ENCODE measurements at regions not wholly inside any gene's neighbourhood (a gene's known extent, or its start where the extent isn't known, plus 50 kb on each side); places are given as distances from the start of the nearest gene placed in this dataset.

DNA sequence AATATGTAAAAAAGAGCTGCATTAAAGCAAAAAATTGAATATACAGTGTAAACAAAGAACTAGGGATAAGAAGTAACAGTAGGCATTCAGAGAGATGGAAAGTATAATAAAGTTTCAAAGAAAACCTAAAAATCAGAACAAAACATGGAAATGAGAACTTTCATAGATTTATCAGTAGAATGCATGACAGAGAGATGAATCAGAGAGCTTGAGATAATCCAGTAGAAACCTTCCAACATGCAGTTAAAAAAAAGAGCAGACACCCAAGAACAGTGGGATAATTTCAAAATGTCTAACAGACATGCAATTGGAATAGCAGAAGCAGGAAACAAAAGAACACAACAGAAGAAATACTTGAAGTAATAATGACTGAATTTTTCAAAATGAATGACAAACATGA is 1384.2 kb downstream of the CDH11 start:
- TF ChIP-seq, protein P1, sequence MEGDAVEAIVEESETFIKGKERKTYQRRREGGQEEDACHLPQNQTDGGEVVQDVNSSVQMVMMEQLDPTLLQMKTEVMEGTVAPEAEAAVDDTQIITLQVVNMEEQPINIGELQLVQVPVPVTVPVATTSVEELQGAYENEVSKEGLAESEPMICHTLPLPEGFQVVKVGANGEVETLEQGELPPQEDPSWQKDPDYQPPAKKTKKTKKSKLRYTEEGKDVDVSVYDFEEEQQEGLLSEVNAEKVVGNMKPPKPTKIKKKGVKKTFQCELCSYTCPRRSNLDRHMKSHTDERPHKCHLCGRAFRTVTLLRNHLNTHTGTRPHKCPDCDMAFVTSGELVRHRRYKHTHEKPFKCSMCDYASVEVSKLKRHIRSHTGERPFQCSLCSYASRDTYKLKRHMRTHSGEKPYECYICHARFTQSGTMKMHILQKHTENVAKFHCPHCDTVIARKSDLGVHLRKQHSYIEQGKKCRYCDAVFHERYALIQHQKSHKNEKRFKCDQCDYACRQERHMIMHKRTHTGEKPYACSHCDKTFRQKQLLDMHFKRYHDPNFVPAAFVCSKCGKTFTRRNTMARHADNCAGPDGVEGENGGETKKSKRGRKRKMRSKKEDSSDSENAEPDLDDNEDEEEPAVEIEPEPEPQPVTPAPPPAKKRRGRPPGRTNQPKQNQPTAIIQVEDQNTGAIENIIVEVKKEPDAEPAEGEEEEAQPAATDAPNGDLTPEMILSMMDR (IDR thresholded peaks at IDR 0.05; ENCODE audit: low read depth, low read length, missing control alignments) = no peak
- DNase-seq (ENCODE audit: low read depth) = no peak

DNA sequence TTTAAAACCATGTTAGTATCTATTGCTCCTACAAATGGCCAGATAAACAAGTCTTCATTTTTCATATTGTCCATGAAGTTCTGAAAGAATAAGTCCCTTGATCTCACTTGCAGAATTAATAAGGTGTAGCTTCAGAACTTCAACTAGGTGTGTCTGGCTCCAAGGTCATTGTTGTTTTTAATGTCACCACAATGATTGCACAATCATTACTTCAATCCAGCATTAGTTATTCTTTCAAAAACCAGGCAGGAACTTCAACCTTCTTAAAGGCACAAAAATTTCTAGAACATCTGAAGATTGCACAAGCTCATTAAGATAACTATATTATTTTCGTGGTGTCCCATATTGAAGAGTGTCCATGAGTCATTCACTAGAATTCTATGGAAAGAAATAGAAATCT is 1386.4 kb downstream of the CDH11 start:
- H3K4me3 ChIP-seq (ENCODE audit: low read depth, low read length) = no peak overlapping the region
- DNase-seq (ENCODE audit: low read depth) = no peak
- TF ChIP-seq, protein P1 (IDR thresholded peaks at IDR 0.05; ENCODE audit: low read depth, low read length, missing control alignments) = no peak

More for the DNA sequence above, 1384.2 kb downstream of the CDH11 start:
- no peak overlapping the region for H3K4me3 ChIP-seq (ENCODE audit: low read depth, low read length)

GRCh38 chr16:63720848-63721247 is 1401.0 kb downstream of the CDH11 start:
- DNase-seq (ENCODE audit: low read depth) = no peak
- no peak overlapping the region for H3K4me3 ChIP-seq (ENCODE audit: low read depth, low read length)
- TF ChIP-seq, protein P1 (IDR thresholded peaks at IDR 0.05; ENCODE audit: low read depth, low read length, missing control alignments) = no peak

DNA sequence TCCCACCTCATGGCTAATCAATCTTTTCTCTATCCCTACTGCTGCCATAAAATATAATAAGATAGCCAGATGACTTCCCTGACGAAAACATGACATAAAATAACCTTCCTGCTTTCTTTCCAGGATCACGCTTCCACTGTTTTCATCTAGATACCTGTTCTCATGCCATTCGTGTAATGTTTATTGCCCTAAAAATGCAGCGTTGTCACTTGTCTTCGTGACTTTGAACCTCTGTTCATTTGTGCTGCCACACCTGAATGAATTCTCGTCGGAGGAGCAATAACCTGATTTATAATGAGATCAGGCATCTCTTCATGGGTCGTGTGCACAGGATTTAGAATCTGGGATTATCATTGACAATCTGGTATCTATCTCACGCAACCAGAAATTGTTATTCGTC is 1401.9 kb downstream of the CDH11 start:
- no peak overlapping the region for H3K4me3 ChIP-seq (ENCODE audit: low read depth, low read length)
- no peak for DNase-seq (ENCODE audit: low read depth)
- TF ChIP-seq, protein P1 (IDR thresholded peaks at IDR 0.05; ENCODE audit: low read depth, low read length, missing control alignments) = no peak

- TF ChIP-seq, protein P1 (IDR thresholded peaks at IDR 0.05; ENCODE audit: low read depth, low read length, missing control alignments) = no peak
- DNase-seq (ENCODE audit: low read depth) = no peak
- no peak overlapping the region for H3K4me3 ChIP-seq (ENCODE audit: low read depth, low read length)
Measured at GRCh38 chr16:63717806-63718205, 1404.1 kb downstream of the CDH11 start.

GRCh38 chr16:63714876-63715275 is 1407.0 kb downstream of the CDH11 start:
- TF ChIP-seq, protein P1 (IDR thresholded peaks at IDR 0.05; ENCODE audit: low read depth, low read length, missing control alignments) = no peak
- H3K4me3 ChIP-seq (ENCODE audit: low read depth, low read length) = no peak overlapping the region
- DNase-seq (ENCODE audit: low read depth) = no peak

- no peak overlapping the region for H3K4me3 ChIP-seq (ENCODE audit: low read depth, low read length)
- DNase-seq (ENCODE audit: low read depth) = no peak
- TF ChIP-seq, protein P1 (IDR thresholded peaks at IDR 0.05; ENCODE audit: low read depth, low read length, missing control alignments) = no peak
Measured at GRCh38 chr16:63712725-63713124, 1409.1 kb downstream of the CDH11 start.

Data from GM12864 (cell line).